ENCODE measurements at regions not wholly inside any gene's neighbourhood (a gene's known extent, or its start where the extent isn't known, plus 50 kb on each side); places are given as distances from the start of the nearest gene placed in this dataset.

GRCh38 chr4:96241819-96242218, 401.9 kb downstream of the PDHA2 start:
- TF ChIP-seq CTCF (conservative IDR thresholded peaks at IDR 0.05; ENCODE audit: low read depth, low read length) (no peak), EZH2 (IDR thresholded peaks at IDR 0.05; ENCODE audit: borderline replicate concordance, low read depth, low read length, poor library complexity, severe bottlenecking) (no peak)

All from A673 (cell line).